ENCODE measurements at regions not wholly inside any gene's neighbourhood (a gene's known extent, or its start where the extent isn't known, plus 50 kb on each side); places are given as distances from the start of the nearest gene placed in this dataset.
"Not testable (repeated sequence)": the region's sequence is repeated elsewhere in the genome, so short reads cannot be mapped to it uniquely, and the experiment has no call there.

DNA sequence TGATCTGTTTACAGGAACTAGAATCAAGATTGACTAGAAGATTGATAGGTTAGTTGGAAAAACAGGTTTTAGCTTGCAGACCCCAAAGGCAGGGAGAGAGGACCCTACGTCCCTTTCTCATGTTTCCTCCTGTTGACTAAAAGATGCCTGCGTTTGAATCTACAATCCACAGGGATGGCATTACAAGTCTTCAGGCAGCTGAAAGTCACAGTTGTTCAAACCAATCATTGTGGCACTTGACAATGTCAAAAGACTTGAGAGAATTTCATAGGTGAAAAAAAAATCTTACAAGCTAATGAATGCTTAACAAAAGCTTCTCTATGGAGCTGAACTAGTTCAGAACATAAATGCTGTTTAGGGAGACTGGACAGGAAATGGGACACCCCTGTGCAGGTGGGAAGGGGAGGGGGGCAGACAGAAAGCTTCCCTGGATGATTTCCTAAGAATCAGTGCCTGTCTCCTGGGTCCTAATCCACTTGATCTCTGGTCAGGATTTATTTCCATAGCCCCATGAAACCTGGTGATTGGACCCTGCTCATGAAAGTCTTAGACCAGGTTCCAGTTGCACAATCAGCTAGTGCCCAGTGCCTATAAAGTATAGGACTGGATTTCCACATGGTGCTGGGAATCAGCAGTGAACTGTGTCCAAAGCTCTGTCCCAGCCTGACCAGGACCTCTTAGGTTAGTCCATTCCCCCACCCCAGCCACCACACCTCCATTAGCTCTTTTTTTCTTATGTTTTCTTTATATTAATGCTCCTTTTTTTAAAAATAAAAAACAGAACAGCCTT is 91.6 kb upstream of the BCAR3 start:
- DNase-seq: no peak

DNA sequence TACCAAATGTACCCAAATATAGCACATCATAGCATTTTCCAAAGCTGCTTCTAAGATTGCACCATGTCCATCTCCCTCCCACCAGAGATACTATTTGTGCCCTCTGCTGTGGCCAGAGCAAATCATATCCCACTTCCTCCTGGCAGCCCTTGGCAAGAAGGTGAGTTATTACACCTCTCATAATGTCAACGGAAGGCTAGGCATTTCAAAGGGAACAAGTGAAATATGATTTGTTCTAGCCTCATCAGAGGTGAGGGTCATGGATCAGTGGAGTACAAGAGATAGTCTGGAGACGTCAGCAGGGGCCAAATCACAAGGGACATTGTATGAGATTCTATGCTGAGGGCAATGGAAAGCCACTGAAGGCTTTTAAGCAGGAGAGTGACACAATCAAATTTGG is 90.2 kb upstream of the BCAR3 start:
- DNase-seq: no peak

DNA sequence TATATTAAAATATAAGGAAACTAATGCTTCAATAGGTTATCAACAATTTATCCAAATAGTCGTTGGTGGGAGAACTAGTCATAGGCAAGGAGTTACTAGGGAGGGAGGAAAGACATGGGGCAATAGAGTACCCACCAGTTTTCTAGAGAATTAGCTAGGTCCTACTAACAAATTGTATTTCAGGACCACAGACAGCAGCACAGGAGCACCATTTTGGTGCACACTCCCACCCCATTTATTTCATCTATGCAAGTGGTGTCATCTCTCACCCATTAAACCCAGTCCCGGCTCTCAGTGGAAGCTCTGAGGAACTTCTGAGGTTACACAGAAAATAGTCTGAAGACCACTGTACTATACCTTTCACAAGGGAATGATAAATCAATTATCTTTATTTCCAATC is 89.0 kb upstream of the BCAR3 start:
- DNase-seq: no peak

GRCh38 chr1:93769777-93770176 is 88.1 kb upstream of the BCAR3 start:
- DNase-seq: no peak

DNA sequence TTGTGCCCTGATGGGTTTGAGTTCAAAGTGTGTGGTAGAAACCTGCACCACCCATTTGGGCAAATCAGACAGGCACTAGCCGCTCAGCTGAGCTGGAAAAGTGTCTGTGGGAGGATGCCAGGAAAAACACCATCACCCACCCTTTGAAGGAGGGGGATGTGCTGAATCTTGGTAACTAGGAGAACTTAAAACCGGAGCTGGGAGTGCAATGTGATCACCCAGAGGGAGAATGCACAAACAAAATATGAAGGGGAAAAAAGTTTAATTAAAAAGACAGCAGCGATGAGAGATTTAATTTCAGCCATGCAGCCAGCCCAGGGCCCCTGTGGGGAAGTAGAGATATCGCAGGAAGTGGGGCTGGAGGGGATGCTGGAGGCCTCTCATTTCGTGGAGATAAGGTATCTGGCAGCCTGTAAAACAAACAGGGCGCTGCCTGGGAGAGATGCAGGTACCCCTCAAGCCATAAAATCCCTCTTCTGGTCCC is 86.8 kb upstream of the BCAR3 start:
- DNase-seq: no peak

DNA sequence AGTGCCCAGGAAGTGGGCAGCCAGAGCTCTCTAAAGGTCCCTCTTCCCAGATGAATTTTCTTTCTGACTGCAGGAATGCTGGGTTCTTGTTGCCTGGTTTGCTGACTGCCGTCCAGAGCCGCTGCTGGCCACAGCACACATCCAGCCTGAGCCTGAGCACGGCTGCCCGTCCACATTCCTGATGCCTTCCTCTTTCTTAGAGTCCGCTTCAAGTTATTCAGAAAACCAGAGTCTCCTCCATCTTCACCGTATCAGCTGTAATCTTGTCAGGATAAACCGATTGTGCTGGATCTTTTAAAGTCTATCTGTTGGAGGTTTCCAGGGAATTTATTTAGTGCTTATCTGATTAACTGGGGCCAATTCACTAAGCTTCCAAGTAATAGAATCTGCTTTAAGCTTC is 84.8 kb upstream of the BCAR3 start:
- no peak for DNase-seq

GRCh38 chr1:93765099-93765498 is 83.5 kb upstream of the BCAR3 start:
- DNase-seq: no peak

- no peak for DNase-seq
These were observed 82.7 kb upstream of the BCAR3 start for GRCh38 chr1:93764366-93764750.

GRCh38 chr1:93763704-93764365 is 82.2 kb upstream of the BCAR3 start:
- DNase-seq: no peak

DNA sequence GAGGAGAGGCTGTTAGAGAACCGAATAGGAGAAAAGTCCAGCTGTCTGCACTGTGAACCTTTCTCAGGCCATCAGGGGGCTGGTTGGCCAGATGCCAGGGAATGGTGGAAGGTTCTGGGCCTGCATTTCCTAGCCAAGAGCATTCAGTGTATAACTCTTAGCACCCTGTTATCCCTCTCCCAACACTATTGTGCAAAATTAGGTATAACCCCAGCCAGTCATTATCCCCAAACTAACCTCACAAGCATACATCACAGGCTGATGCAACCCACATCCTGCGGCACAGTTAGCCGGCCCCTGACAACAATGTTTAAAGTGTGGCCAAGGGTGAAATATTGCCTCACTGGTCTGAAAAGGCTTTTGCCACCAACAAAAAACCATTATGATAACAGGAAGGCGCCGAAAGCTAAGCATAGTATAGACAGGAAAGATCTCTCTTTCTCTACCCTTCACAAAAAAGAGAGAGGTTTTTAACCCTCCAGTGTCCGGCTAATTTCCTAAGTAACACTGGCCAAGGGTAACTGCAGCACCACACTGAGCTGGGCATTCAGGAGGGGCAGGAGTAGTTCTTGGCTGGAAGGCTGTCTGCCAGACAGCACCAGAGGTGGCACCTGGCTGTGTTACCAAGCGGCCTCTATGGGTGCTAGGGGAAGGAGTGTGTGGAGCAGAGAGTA is 77.3 kb upstream of the BCAR3 start:
- DNase-seq: peak; percentile 19 to 30

DNA sequence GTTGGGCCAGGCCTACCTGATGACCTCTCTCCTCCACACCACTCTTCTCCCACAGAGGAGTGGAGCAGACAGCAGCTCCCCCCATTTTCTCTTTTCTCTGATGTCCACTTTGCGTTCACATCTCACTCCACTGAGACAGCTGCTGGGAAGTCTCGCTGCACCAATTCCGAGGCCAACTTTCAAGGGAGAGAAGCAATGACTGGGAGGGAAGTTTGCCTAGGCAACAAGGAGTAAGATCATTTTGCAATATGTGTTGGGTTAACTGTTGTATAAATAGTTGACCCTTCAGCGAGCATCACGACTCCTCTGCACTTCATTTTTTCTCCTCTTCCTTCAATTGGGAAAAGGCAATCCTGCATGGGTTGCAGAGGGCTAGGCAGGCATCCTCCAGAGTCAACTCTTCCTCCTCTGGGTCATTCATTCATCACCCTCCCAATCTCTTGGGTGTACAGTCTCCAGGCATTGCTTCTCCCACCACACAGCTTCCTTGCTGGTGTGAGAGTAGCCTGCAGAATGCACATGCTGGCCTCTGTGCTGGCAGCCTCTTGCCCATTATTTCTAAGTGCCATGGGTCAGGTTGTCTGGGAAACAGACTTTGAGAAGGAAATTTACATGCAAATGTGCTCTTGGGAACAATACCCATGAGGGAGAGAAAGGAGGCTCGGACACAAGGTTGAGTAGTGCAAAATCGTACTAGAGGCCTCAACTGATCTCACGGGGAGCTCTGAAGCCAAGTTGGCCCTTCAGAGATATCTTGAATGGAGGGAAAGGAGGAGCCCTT is 75.8 kb upstream of the BCAR3 start:
- no peak for DNase-seq

GRCh38 chr1:93756657-93757056 is 75.0 kb upstream of the BCAR3 start:
- no peak for DNase-seq

DNA sequence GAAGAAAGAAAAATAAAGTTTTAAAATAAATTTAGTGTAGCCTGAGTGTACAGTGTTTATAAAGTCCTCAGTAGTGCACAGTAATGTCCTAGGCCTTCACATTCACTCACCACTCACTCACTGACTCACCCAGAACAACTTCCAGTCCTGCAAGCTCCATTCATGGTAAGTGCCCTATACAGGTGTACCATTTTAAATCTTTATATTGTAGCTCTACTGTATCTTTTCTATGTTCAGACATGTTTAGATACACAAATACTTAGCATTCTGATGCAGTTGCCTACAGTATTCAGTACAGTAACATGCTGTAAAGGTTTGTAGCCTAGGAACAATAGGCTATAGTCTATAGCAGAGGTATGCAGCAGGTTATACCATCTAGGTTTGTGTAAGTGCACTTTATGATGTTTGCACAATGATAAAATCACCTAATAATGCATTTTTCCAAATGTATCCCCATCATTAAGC is 73.6 kb upstream of the BCAR3 start:
- not testable (repeated sequence) for DNase-seq

GRCh38 chr1:93753791-93754763 is 72.4 kb upstream of the BCAR3 start:
- DNase-seq: no peak

- no peak for DNase-seq
These were observed 70.0 kb upstream of the BCAR3 start for GRCh38 chr1:93751377-93752250.

GRCh38 chr1:93750955-93751354 is 69.3 kb upstream of the BCAR3 start:
- DNase-seq: no peak

GRCh38 chr1:93749894-93750301 is 68.3 kb upstream of the BCAR3 start:
- no peak for DNase-seq

DNA sequence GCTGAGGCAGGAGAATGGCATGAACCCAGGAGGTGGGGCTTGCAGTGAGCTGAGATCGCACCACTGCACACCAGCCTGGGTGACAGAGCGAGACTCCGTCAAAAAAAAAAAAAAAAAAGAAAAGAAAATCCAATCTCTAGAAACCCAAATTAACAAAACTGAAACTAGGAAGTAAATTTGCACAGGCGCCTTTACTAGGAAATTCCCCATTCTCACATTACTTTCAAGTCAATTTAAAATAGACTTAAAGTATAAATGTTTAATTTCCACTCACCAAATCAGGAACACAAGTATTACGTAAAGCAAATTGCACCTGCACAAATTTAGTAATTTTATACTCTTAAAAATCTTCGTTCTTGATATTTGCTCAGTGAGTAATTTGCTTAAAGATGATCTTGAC is 67.8 kb upstream of the BCAR3 start:
- no peak for DNase-seq

- no peak for DNase-seq
These were observed 64.6 kb upstream of the BCAR3 start for GRCh38 chr1:93746021-93746812.

Measured in CD4-positive, alpha-beta T cell treated with Interferon alpha-2 for 1 hour (primary cell).